Suprapubic skin (tissue), 4 donors: ENCODE measurements at regions not wholly inside any gene's neighbourhood (a gene's known extent, or its start where the extent isn't known, plus 50 kb on each side); places are given as distances from the start of the nearest gene placed in this dataset.

Experiments
- DNase-seq, 2 donors: peaks; one replicate each; pipeline ENCODE4 v3.0.0-alpha.2; 2019; ENCODE audit warnings: low spot score in 2 of 2
- H3K27ac ChIP-seq: fragments of 200-600 bp; sonication (generic); one replicate; pipeline ENCODE4 v1.5.1; 2019
- H3K27me3 ChIP-seq: fragments of 200-600 bp; sonication (generic); one replicate; pipeline ENCODE4 v1.5.1; 2019
- H3K36me3 ChIP-seq: fragments of 200-600 bp; sonication (generic); one replicate; pipeline ENCODE4 v1.5.1; 2019
- H3K4me1 ChIP-seq: fragments of 200-600 bp; sonication (generic); one replicate; pipeline ENCODE4 v1.5.1; 2019
- H3K4me3 ChIP-seq: fragments of 200-600 bp; sonication (generic); one replicate; pipeline ENCODE4 v1.5.1; 2019; ENCODE audit warnings: mild to moderate bottlenecking
- H3K9me3 ChIP-seq: fragments of 200-600 bp; sonication (generic); one replicate; pipeline ENCODE4 v1.5.1; 2019
- EP300 ChIP-seq: sonication (generic); formaldehyde crosslinking; IDR thresholded peaks from one replicate; pipeline ENCODE4 v1.6.1; 2017; ENCODE audit warnings: antibody characterized with exemption
- POLR2A ChIP-seq, 2 donors: fragments of 450-650 bp; IDR thresholded peaks; one replicate each; pipeline ENCODE4 v1.6.1; 2017; ENCODE audit warnings: antibody characterized with exemption in 2 of 2, mild to moderate bottlenecking in 2 of 2, moderate library complexity in 2 of 2
- POLR2AphosphoS5 ChIP-seq, 3 donors: sonication (generic); formaldehyde crosslinking; IDR thresholded peaks; one replicate each; pipeline ENCODE4 v1.6.1; 2017; ENCODE audit warnings: antibody characterized with exemption in 3 of 3
- WGBS: methylation state at CpG from one replicate; pipeline ENCODE4 v1.1.5; 2018; 5-methylcytosine and 5-hydroxymethylcytosine counted together
- TF ChIP-seq, protein P1 (sequence below), 2 donors: fragments of 200-600 bp in 1 of 2; fragments of 450-650 bp in 1 of 2; sonication (generic) in 1 of 2; IDR thresholded peaks; one replicate each; pipeline ENCODE4 v1.5.1; 2016 to 2019; ENCODE audit warnings: antibody characterized with exemption in 2 of 2, mild to moderate bottlenecking in 1 of 2, moderate library complexity in 1 of 2

GRCh38 chr5:61697809-61698558, 365.9 kb downstream of the ZSWIM6 start:
- Histone ChIP-seq H3K36me3 (no peaks in the 10 kb centered on the region), H3K4me1 (peaks cover 16% of the 10 kb centered on the region), H3K4me3 (no peak overlapping the region), H3K9me3 (no peaks in the 10 kb centered on the region), H3K27me3 (no peaks in the 10 kb centered on the region), H3K27ac (no peak overlapping the region)
- 71% methylated on average over 15 of the region's 15 CpGs for WGBS
- TF ChIP-seq POLR2AphosphoS5 (IDR thresholded peaks at IDR 0.05) (no peak), EP300 (no peak)
- TF ChIP-seq, protein P1, sequence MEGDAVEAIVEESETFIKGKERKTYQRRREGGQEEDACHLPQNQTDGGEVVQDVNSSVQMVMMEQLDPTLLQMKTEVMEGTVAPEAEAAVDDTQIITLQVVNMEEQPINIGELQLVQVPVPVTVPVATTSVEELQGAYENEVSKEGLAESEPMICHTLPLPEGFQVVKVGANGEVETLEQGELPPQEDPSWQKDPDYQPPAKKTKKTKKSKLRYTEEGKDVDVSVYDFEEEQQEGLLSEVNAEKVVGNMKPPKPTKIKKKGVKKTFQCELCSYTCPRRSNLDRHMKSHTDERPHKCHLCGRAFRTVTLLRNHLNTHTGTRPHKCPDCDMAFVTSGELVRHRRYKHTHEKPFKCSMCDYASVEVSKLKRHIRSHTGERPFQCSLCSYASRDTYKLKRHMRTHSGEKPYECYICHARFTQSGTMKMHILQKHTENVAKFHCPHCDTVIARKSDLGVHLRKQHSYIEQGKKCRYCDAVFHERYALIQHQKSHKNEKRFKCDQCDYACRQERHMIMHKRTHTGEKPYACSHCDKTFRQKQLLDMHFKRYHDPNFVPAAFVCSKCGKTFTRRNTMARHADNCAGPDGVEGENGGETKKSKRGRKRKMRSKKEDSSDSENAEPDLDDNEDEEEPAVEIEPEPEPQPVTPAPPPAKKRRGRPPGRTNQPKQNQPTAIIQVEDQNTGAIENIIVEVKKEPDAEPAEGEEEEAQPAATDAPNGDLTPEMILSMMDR (IDR thresholded peaks at IDR 0.05), result no peak
- no peak for DNase-seq

- TF ChIP-seq POLR2AphosphoS5 (IDR thresholded peaks at IDR 0.05), result no peak
- no peak for TF ChIP-seq EP300
- no peak for TF ChIP-seq POLR2A (IDR thresholded peaks at IDR 0.05)
- TF ChIP-seq, protein P1 (IDR thresholded peaks at IDR 0.05), result no peak
- 32% methylated on average over 4 of the region's 4 CpGs for WGBS
Measured at GRCh38 chr5:61701877-61702602, 370.0 kb downstream of the ZSWIM6 start.

DNA sequence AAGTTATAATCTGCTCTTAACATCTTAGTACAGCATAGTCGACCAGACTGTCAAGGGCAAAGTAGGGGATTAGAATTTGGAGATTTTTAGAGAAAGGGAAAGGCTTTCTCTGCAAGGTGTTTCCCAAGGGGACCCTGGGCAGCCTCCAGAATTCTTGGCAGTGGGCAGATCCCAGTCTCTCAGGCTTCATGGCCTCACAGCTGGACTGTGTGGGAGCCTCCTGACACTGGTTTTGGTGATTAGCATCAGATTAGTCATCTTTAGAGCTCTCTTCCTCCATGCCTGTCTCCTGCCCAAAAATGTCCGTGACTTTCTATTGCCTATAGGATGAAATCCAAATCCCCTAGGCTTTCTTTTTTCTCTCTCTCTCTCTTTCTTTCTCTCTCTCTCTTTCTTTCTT, 370.7 kb downstream of the ZSWIM6 start:
- H3K4me1 ChIP-seq, result peaks cover 17% of the 10 kb centered on the region
- H3K9me3 ChIP-seq, result no peaks in the 10 kb centered on the region
- H3K27ac ChIP-seq, result no peak overlapping the region
- H3K27me3 ChIP-seq, result no peaks in the 10 kb centered on the region
- WGBS, result 40% methylated on average over 2 of the region's 2 CpGs
- H3K36me3 ChIP-seq, result no peaks in the 10 kb centered on the region
- no peak for DNase-seq
- TF ChIP-seq, protein P1 (IDR thresholded peaks at IDR 0.05), result no peak
- TF ChIP-seq POLR2A (IDR thresholded peaks at IDR 0.05) (no peak), POLR2AphosphoS5 (IDR thresholded peaks at IDR 0.05) (no peak), EP300 (no peak)
- H3K4me3 ChIP-seq, result no peak overlapping the region

More at GRCh38 chr5:61701877-61702602, 370.0 kb downstream of the ZSWIM6 start:
- Histone ChIP-seq H3K36me3 (no peaks in the 10 kb centered on the region), H3K9me3 (no peaks in the 10 kb centered on the region), H3K4me1 (peaks cover 17% of the 10 kb centered on the region), H3K27me3 (no peaks in the 10 kb centered on the region), H3K27ac (no peak overlapping the region), H3K4me3 (no peak overlapping the region)
- DNase-seq, result no peak

DNA sequence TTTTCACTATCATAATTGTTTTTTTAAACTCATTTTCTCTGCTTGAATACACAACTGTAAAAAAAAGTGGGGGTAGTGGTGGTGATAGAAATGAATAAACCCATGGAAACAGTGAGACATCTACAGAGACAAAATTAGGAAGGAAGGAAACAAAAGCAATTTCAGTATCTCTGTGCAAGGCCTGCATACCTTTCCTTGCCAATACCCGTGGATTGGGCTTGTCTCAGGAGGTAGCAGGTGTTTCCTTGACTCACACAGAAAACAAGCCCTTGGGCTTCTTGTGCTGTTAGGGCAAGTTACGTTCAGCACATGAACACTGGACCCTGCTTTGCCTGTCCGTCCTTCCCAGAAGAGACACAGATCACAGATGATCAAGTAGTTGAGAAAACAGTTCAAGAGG, 372.2 kb downstream of the ZSWIM6 start:
- no peaks in the 10 kb centered on the region for H3K27me3 ChIP-seq
- H3K9me3 ChIP-seq, result no peaks in the 10 kb centered on the region
- H3K4me3 ChIP-seq, result no peak overlapping the region
- DNase-seq, result no peak
- H3K27ac ChIP-seq, result no peak overlapping the region
- TF ChIP-seq, protein P1 (IDR thresholded peaks at IDR 0.05), result no peak
- no peak for TF ChIP-seq POLR2A (IDR thresholded peaks at IDR 0.05)
- TF ChIP-seq POLR2AphosphoS5 (IDR thresholded peaks at IDR 0.05), result no peak
- TF ChIP-seq EP300, result no peak
- H3K36me3 ChIP-seq, result no peaks in the 10 kb centered on the region
- H3K4me1 ChIP-seq, result peaks cover 17% of the 10 kb centered on the region
- WGBS, result 39% methylated on average over 3 of the region's 3 CpGs

DNA sequence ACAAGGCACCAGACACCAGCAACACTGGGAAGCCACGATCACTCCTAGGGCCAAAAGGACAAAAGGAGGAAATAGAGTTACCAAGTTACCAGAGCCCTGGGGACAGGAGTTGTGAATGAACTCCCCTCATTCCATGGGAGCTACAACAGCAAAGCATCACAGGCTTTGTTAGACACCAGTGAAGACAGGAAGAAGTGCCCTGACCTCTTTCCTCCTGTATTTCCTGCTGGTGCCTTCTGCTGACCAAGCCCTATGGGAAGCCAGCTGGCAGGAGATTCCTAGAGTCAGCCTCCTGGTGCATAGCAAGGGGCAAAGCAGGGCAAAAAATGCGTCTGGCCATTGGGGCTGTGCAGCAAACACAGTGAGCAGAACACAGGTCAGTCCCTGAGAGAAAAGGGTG, 374.7 kb downstream of the ZSWIM6 start:
- DNase-seq, result no peak

More for the DNA sequence above, 374.7 kb downstream of the ZSWIM6 start:
- H3K36me3 ChIP-seq, result no peaks in the 10 kb centered on the region
- WGBS, result 65% methylated on average over 2 of the region's 2 CpGs
- no peak overlapping the region for H3K27ac ChIP-seq
- H3K27me3 ChIP-seq, result no peaks in the 10 kb centered on the region
- peaks cover 14% of the 10 kb centered on the region for H3K4me1 ChIP-seq
- H3K9me3 ChIP-seq, result no peaks in the 10 kb centered on the region
- no peak overlapping the region for H3K4me3 ChIP-seq
- TF ChIP-seq POLR2AphosphoS5 (IDR thresholded peaks at IDR 0.05), result no peak
- TF ChIP-seq POLR2A (IDR thresholded peaks at IDR 0.05), result no peak
- TF ChIP-seq, protein P1 (IDR thresholded peaks at IDR 0.05), result no peak
- TF ChIP-seq EP300, result no peak
